ENCODE measurements at regions not wholly inside any gene's neighbourhood (a gene's known extent, or its start where the extent isn't known, plus 50 kb on each side); places are given as distances from the start of the nearest gene placed in this dataset.
"Not testable (repeated sequence)": the region's sequence is repeated elsewhere in the genome, so short reads cannot be mapped to it uniquely, and the experiment has no call there.

GRCh38 chr1:193406901-193407300 lies 220.5 kb upstream of the B3GALT2 start:
- DNase-seq: no peak

DNA sequence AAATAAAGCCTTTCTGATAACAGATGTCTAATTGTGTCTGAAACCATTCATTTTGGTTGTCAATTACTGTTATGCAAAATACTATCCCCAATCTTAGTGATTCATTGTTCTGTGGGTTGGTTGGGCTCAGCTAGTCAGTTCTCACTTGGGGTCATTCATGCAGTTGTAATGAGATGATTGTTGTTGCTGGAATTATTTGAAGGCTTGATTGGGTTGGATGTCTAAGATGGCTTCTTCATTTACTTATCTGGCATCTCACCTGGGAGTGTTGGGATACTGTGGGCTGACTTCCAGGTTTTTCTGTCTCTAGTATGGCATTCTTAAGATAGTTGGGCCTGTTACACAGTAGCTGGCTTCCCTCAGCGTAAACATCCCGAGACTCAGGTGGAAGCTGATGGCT lies 217.8 kb upstream of the B3GALT2 start:
- DNase-seq: no peak

GRCh38 chr1:193402977-193403376 lies 216.6 kb upstream of the B3GALT2 start:
- DNase-seq: no peak

GRCh38 chr1:193402037-193402436 lies 215.6 kb upstream of the B3GALT2 start:
- no peak for DNase-seq

GRCh38 chr1:193394336-193394735 lies 207.9 kb upstream of the B3GALT2 start:
- DNase-seq: no peak

- DNase-seq: no peak
Observed at GRCh38 chr1:193392686-193393085, 206.3 kb upstream of the B3GALT2 start.

DNA sequence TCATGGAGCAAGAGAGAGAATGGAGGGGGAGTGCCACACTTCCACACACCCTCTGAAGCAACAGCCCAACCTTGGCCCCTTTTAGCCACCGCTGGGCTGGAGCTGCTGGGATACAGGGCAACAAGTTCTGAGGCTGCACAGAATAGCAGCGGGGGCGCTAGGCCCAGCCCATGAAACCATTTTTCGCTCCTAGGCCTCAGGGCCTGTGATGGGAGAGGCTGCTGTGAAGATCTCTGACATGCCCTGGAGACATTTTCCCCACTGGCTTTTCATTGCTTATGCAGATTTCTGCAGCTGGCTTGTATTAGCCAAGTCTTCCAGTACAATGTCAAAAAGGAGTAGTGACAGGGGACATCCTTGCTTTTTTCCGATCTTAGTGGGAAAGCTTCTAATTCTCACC lies 202.3 kb upstream of the B3GALT2 start:
- no peak for DNase-seq

GRCh38 chr1:193388165-193388564 lies 201.8 kb upstream of the B3GALT2 start:
- DNase-seq: no peak

DNA sequence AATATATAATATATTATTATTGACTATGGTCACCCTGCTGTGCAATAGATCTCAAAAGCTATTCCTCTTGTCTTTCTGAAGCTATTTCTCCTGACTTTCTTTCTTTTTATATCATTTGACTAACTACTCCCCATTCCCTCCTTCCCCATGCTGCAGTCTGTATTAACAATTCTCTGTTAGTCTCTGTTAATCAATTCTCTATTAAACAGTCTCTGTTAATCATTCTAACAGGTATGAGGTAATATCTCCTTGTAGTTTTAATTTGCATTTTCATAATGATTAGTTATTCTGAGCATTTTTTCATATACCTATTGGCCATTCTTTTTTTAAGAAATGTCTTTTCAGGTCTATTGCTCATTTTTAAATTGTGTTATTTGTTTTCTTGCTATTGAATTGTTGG lies 201.0 kb upstream of the B3GALT2 start:
- DNase-seq: no peak

DNA sequence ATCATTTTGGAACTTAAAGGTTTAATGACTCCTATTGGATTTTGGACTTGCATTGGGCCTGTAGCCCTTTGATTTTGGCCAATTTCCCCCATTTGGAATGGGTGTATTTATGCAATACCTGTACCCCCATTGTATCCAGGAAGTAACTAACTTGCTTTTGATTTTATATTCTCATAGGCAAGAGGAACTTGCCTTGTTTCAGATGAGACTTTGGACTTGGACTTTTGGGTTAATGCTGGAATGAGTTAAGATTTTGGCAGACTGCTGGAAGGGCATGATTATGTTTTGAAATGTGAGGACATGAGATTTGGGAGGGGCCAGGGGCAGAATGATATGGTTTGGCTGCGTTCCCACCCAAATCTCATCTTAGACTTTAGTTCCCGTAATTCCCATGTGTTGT lies 192.0 kb upstream of the B3GALT2 start:
- DNase-seq: not testable (repeated sequence)

- no peak for DNase-seq
Observed at GRCh38 chr1:193377472-193377871, 191.1 kb upstream of the B3GALT2 start.

DNA sequence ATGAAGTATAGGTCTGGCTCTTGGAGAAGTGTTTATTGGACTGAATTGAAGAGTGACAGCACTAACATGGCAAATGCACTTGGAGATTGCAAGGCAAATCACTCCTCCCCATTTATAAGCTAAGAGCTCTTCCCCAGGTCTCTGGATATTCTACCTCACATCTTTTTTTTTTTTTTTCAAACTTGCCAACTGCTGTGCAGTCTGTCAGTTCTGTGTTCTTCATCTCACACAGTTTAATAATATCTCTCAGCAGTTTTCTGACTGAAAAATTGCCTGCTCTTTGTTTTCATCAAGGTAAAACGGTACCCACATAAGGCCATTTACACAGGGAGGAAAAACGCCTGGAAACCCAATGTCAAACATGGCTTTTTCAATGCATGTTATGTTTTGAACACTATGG lies 186.1 kb upstream of the B3GALT2 start:
- DNase-seq: no peak

- DNase-seq: no peak
Observed at GRCh38 chr1:193368302-193368701, 181.9 kb upstream of the B3GALT2 start.

- no peak for DNase-seq
Observed at GRCh38 chr1:193367863-193368262, 181.4 kb upstream of the B3GALT2 start.

GRCh38 chr1:193366764-193367507 lies 180.5 kb upstream of the B3GALT2 start:
- DNase-seq: no peak

DNA sequence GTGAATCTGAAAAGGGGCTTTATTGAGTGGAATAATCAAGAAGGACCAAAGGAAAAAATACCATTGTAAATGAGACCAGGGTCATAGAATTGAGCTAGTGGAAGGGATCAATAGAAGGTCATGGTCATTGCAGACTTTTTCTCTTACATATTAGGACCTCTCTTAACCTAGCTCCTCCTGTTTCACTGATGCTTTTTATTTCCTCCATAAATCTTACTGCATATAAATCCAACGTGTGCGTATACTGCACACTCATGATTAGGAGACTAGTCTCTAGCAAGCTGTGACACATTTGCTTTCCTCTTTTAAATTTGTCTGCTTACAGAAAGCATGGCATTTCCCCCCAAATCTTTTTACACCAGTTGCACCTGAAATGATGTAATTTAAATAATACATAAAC lies 179.6 kb upstream of the B3GALT2 start:
- no peak for DNase-seq

- no peak for DNase-seq
Observed at GRCh38 chr1:193359631-193360030, 173.2 kb upstream of the B3GALT2 start.

DNA sequence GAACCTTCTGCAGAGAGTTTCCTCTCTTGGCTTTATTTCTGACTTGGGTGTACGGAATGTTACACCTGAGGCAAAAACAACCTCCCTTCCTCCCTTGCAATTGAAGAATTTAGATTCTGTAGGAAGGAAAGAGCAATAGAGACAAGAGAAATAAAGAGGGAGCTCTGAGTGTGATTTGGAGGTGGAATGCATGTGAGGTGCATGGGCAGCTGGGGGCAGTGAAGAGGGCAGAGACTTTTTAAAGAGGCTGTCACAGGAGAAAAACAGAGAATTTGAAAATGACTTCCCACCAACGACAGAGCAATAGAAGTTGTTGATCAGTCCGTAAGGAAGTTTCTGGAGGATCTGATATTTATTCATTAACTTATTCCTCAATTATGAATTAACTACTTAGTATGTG lies 172.0 kb upstream of the B3GALT2 start:
- no peak for DNase-seq

GRCh38 chr1:193356249-193356648 lies 169.8 kb upstream of the B3GALT2 start:
- no peak for DNase-seq

- DNase-seq: no peak
Observed at GRCh38 chr1:193355626-193356025, 169.2 kb upstream of the B3GALT2 start.

- DNase-seq: no peak
Observed at GRCh38 chr1:193355178-193355577, 168.8 kb upstream of the B3GALT2 start.

- no peak for DNase-seq
Observed at GRCh38 chr1:193348769-193349535, 162.5 kb upstream of the B3GALT2 start.

GRCh38 chr1:193348091-193348768 lies 161.8 kb upstream of the B3GALT2 start:
- DNase-seq: no peak

GRCh38 chr1:193346085-193346484 lies 159.7 kb upstream of the B3GALT2 start:
- no peak for DNase-seq

Data from femur (tissue), 1 donor.